Esophagus muscularis mucosa (tissue), 4 donors: ENCODE measurements at regions not wholly inside any gene's neighbourhood (a gene's known extent, or its start where the extent isn't known, plus 50 kb on each side); places are given as distances from the start of the nearest gene placed in this dataset.

Source experiments
- DNase-seq: peaks from one replicate; pipeline ENCODE4 v3.0.0-alpha.2; 2017; ENCODE audit errors: extremely low spot score
- H3K27ac ChIP-seq, 4 donors: fragments of 200-600 bp; sonication (generic); replicated peaks in 1 of 4; 1 replicate in 3 of 4; 2 replicates in 1 of 4; pipeline ENCODE4 v1.5.1; 2016 to 2019; ENCODE audit warnings: mild to moderate bottlenecking in 1 of 4
- H3K27me3 ChIP-seq, 4 donors: fragments of 200-600 bp; sonication (generic); one replicate each; pipeline versions ENCODE4 v1.5.1 to v1.6.0; 2016 to 2019
- H3K36me3 ChIP-seq, 4 donors: fragments of 200-600 bp; sonication (generic); one replicate each; pipeline ENCODE4 v1.5.1; 2016 to 2019
- H3K4me1 ChIP-seq, 4 donors: fragments of 200-600 bp; sonication (generic); one replicate each; pipeline ENCODE4 v1.5.1; 2016 to 2019
- H3K4me3 ChIP-seq, 4 donors: fragments of 200-600 bp; sonication (generic); 1 replicate in 2 of 4; 2 replicates in 2 of 4; pipeline ENCODE4 v1.5.1; 2016 to 2019; ENCODE audit warnings: mild to moderate bottlenecking in 4 of 4, moderate library complexity in 1 of 4
- H3K9me3 ChIP-seq, 4 donors: fragments of 200-600 bp; sonication (generic); 1 replicate in 3 of 4; 2 replicates in 1 of 4; pipeline ENCODE4 v1.5.1; 2016 to 2019
- CTCF ChIP-seq, 3 experiments: fragments of 200-600 bp in 2 of 3; fragments of 450-650 bp in 1 of 3; sonication (generic) in 2 of 3; IDR thresholded peaks; one replicate each; pipeline ENCODE4 v1.5.1; 2017 to 2019; ENCODE audit warnings: antibody characterized with exemption in 3 of 3, mild to moderate bottlenecking in 2 of 3, moderate library complexity in 1 of 3
- EP300 ChIP-seq: sonication (generic); formaldehyde crosslinking; IDR thresholded peaks from one replicate; pipeline ENCODE4 v1.6.1; 2017; ENCODE audit warnings: antibody characterized with exemption
- POLR2A ChIP-seq: fragments of 450-650 bp; IDR thresholded peaks from one replicate; pipeline ENCODE4 v1.6.1; 2017; ENCODE audit warnings: antibody characterized with exemption, moderate library complexity, mild to moderate bottlenecking, low read depth
- POLR2AphosphoS5 ChIP-seq, 2 donors: sonication (generic); formaldehyde crosslinking; IDR thresholded peaks; one replicate each; pipeline ENCODE4 v1.6.1; 2017; ENCODE audit warnings: antibody characterized with exemption in 2 of 2
- WGBS: methylation state at CpG from one replicate; pipeline ENCODE4 v1.1.5; 2018; 5-methylcytosine and 5-hydroxymethylcytosine counted together
- intact Hi-C: fragments of 100-400 bp; cut with DNase I; formaldehyde crosslinking; loops from one replicate; pipeline ENCODE4 v1.15.1; 2023

- Histone ChIP-seq H3K4me3 (no peak overlapping the region), H3K36me3 (no peaks in the 10 kb centered on the region), H3K27me3 (no peaks in the 10 kb centered on the region), H3K4me1 (no peaks in the 10 kb centered on the region), H3K9me3 (no peaks in the 10 kb centered on the region), H3K27ac (no peak overlapping the region)
- DNase-seq: peak; percentile 91
- TF ChIP-seq POLR2AphosphoS5 (IDR thresholded peaks at IDR 0.05): no peak
- no peak for TF ChIP-seq EP300
- no peak for TF ChIP-seq POLR2A
- TF ChIP-seq CTCF (IDR thresholded peaks at IDR 0.05): no peak
- intact Hi-C loops: no loop called here
- WGBS: 84% methylated on average over 4 of the region's 6 CpGs
Measured at GRCh38 chr5:171705036-171705435, 80.6 kb upstream of the SMIM23 start.

- 86% methylated on average over 7 of the region's 7 CpGs for WGBS
- peaks cover 0 to 6% (median 0%) of the 10 kb centered on the region in 4 donors for H3K4me1 ChIP-seq
- no peaks in the 10 kb centered on the region for H3K27me3 ChIP-seq
- H3K27ac ChIP-seq: no peak overlapping the region
- H3K9me3 ChIP-seq: no peaks in the 10 kb centered on the region
- TF ChIP-seq EP300 (no peak), POLR2A (no peak), CTCF (IDR thresholded peaks at IDR 0.05) (no peak), POLR2AphosphoS5 (IDR thresholded peaks at IDR 0.05) (no peak)
- DNase-seq: peak; percentile 72
- intact Hi-C loops: no loop called here
- no peaks in the 10 kb centered on the region for H3K36me3 ChIP-seq
- H3K4me3 ChIP-seq: no peak overlapping the region
Measured at GRCh38 chr5:171705830-171706468, 79.7 kb upstream of the SMIM23 start.

- H3K9me3 ChIP-seq: no peaks in the 10 kb centered on the region
- H3K4me3 ChIP-seq: no peak overlapping the region
- intact Hi-C loops: no loop called here
- H3K27me3 ChIP-seq: no peaks in the 10 kb centered on the region
- 81% methylated on average over 2 of the region's 2 CpGs for WGBS
- no peak overlapping the region for H3K27ac ChIP-seq
- H3K4me1 ChIP-seq: peaks cover 0 to 6% (median 0%) of the 10 kb centered on the region in 4 donors
- DNase-seq: peak; percentile 74
- no peaks in the 10 kb centered on the region for H3K36me3 ChIP-seq
- TF ChIP-seq POLR2AphosphoS5 (IDR thresholded peaks at IDR 0.05): no peak
- no peak for TF ChIP-seq EP300
- no peak for TF ChIP-seq CTCF (IDR thresholded peaks at IDR 0.05)
- no peak for TF ChIP-seq POLR2A
Measured at GRCh38 chr5:171706736-171707441, 78.7 kb upstream of the SMIM23 start.

GRCh38 chr5:171707442-171707792 lies 78.2 kb upstream of the SMIM23 start:
- no peak for DNase-seq
- peaks cover 0 to 6% (median 0%) of the 10 kb centered on the region in 4 donors for H3K4me1 ChIP-seq
- H3K36me3 ChIP-seq: no peaks in the 10 kb centered on the region
- H3K9me3 ChIP-seq: no peaks in the 10 kb centered on the region
- no peaks in the 10 kb centered on the region for H3K27me3 ChIP-seq
- intact Hi-C loops: no loop called here
- no peak overlapping the region for H3K27ac ChIP-seq
- no peak for TF ChIP-seq CTCF (IDR thresholded peaks at IDR 0.05)
- TF ChIP-seq EP300: no peak
- TF ChIP-seq POLR2A: no peak
- no peak for TF ChIP-seq POLR2AphosphoS5 (IDR thresholded peaks at IDR 0.05)
- WGBS: 100% methylated on average over 1 of the region's 1 CpG
- no peak overlapping the region for H3K4me3 ChIP-seq
